ENCODE measurements at regions not wholly inside any gene's neighbourhood (a gene's known extent, or its start where the extent isn't known, plus 50 kb on each side); places are given as distances from the start of the nearest gene placed in this dataset.

- intact Hi-C loops (cut with DNase I) = no loop called here
- 86 to 92% methylated on average over 2 of the region's 2 CpGs for WGBS, 2 donors
- no peak for TF ChIP-seq POLR2A (IDR thresholded peaks at IDR 0.05)
- TF ChIP-seq, protein P1, sequence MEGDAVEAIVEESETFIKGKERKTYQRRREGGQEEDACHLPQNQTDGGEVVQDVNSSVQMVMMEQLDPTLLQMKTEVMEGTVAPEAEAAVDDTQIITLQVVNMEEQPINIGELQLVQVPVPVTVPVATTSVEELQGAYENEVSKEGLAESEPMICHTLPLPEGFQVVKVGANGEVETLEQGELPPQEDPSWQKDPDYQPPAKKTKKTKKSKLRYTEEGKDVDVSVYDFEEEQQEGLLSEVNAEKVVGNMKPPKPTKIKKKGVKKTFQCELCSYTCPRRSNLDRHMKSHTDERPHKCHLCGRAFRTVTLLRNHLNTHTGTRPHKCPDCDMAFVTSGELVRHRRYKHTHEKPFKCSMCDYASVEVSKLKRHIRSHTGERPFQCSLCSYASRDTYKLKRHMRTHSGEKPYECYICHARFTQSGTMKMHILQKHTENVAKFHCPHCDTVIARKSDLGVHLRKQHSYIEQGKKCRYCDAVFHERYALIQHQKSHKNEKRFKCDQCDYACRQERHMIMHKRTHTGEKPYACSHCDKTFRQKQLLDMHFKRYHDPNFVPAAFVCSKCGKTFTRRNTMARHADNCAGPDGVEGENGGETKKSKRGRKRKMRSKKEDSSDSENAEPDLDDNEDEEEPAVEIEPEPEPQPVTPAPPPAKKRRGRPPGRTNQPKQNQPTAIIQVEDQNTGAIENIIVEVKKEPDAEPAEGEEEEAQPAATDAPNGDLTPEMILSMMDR (IDR thresholded peaks at IDR 0.05) = no peak
- TF ChIP-seq POLR2AphosphoS5 (IDR thresholded peaks at IDR 0.05) = no peak
- no peak for TF ChIP-seq EP300 (IDR thresholded peaks at IDR 0.05)
- Histone ChIP-seq H3K4me3 (no peak overlapping the region), H3K36me3 (no peaks in the 10 kb centered on the region), H3K9me3 (no peaks in the 10 kb centered on the region), H3K27ac (no peak overlapping the region), H3K27me3 (no peaks in the 10 kb centered on the region), H3K4me1 (no peaks in the 10 kb centered on the region)
- no peak for DNase-seq
These were observed 217.8 kb upstream of the NDST4 start for GRCh38 chr4:115331241-115331640.

- no peak overlapping the region for H3K4me3 ChIP-seq
- DNase-seq = no peak
- no peak overlapping the region for H3K27ac ChIP-seq
- H3K36me3 ChIP-seq = no peaks in the 10 kb centered on the region
- intact Hi-C loops (cut with DNase I) = no loop called here
- WGBS, 2 donors = 40 to 75% methylated on average over 2 of the region's 2 CpGs
- H3K27me3 ChIP-seq = no peaks in the 10 kb centered on the region
- no peak for TF ChIP-seq EP300 (IDR thresholded peaks at IDR 0.05)
- no peak for TF ChIP-seq POLR2AphosphoS5 (IDR thresholded peaks at IDR 0.05)
- TF ChIP-seq, protein P1 (IDR thresholded peaks at IDR 0.05) = no peak
- TF ChIP-seq POLR2A (IDR thresholded peaks at IDR 0.05) = no peak
- no peaks in the 10 kb centered on the region for H3K4me1 ChIP-seq
- H3K9me3 ChIP-seq = no peaks in the 10 kb centered on the region
These were observed 212.4 kb upstream of the NDST4 start for GRCh38 chr4:115325836-115326235.

DNA sequence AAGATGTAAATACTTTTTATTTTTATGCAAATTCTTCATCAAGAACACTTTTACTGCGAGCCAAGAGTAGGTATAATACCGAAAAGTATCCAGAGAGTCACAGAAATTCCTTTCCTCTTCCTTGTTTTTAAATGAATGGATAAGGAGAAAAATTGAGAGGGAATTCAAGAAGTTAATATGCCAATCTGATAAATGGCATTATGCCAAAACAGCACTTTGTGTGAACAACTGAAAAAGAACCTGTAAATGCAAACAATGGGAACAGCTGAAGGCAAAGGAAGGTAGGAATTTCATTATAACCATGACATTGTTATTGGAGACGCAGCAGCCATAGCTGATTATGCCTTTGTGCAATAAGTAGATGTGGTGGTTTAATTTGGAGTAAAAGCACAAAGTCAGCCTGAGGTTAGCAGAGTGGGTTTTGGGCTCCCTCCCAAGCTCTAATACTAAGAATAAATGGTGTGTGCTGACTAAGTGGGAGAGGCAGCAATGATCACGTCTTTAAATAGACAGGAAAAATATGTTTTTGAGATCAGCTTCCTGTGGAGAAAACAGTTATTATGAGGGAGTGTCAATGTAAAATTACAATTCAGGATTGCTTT lies 209.8 kb upstream of the NDST4 start:
- H3K9me3 ChIP-seq = no peaks in the 10 kb centered on the region
- no peak overlapping the region for H3K4me3 ChIP-seq
- no peaks in the 10 kb centered on the region for H3K36me3 ChIP-seq
- H3K27me3 ChIP-seq = no peaks in the 10 kb centered on the region
- H3K27ac ChIP-seq = no peak overlapping the region
- H3K4me1 ChIP-seq = no peaks in the 10 kb centered on the region
- WGBS, 2 donors = 60 to 77% methylated on average over 4 of the region's 4 CpGs
- TF ChIP-seq, protein P1 (IDR thresholded peaks at IDR 0.05) = no peak
- TF ChIP-seq EP300 (IDR thresholded peaks at IDR 0.05) = no peak
- no peak for TF ChIP-seq POLR2AphosphoS5 (IDR thresholded peaks at IDR 0.05)
- TF ChIP-seq POLR2A (IDR thresholded peaks at IDR 0.05) = no peak
- intact Hi-C loops (cut with DNase I) = no loop called here
- no peak for DNase-seq

DNA sequence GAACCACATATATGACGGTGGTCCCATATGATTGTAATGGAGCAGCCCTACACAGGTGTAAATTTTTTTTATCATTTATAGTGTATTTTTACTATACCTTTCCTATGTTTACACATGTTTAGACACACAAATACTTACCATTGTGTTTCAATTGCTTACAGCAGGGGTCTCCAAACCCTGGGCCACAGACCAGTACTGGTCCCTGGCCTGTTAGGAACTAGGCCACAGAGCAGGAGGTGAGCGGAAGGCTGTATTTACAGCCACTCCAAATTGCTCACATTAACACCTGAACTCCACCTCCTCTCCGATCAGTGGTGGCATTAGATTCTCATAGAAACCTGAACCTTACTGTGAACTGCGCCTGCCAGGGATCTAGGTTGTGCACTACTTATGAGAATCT lies 201.8 kb upstream of the NDST4 start:
- no peak for TF ChIP-seq POLR2AphosphoS5 (IDR thresholded peaks at IDR 0.05)
- no peak for TF ChIP-seq POLR2A (IDR thresholded peaks at IDR 0.05)
- no peak for TF ChIP-seq EP300 (IDR thresholded peaks at IDR 0.05)
- TF ChIP-seq, protein P1 (IDR thresholded peaks at IDR 0.05) = no peak
- Histone ChIP-seq H3K4me1 (no peaks in the 10 kb centered on the region), H3K27me3 (no peaks in the 10 kb centered on the region), H3K9me3 (no peaks in the 10 kb centered on the region), H3K4me3 (no peak overlapping the region), H3K27ac (no peak overlapping the region), H3K36me3 (no peaks in the 10 kb centered on the region)
- intact Hi-C loops (cut with DNase I) = no loop called here
- 90 to 92% methylated on average over 4 of the region's 4 CpGs for WGBS, 2 donors
- DNase-seq = no peak

GRCh38 chr4:115310641-115311040 lies 197.2 kb upstream of the NDST4 start:
- no peaks in the 10 kb centered on the region for H3K9me3 ChIP-seq
- intact Hi-C loops (cut with DNase I) = no loop called here
- H3K4me3 ChIP-seq = no peak overlapping the region
- no peaks in the 10 kb centered on the region for H3K36me3 ChIP-seq
- no peaks in the 10 kb centered on the region for H3K4me1 ChIP-seq
- no peak for DNase-seq
- H3K27me3 ChIP-seq = no peaks in the 10 kb centered on the region
- TF ChIP-seq POLR2AphosphoS5 (IDR thresholded peaks at IDR 0.05) = no peak
- TF ChIP-seq EP300 (IDR thresholded peaks at IDR 0.05) = no peak
- TF ChIP-seq, protein P1 (IDR thresholded peaks at IDR 0.05) = no peak
- no peak for TF ChIP-seq POLR2A (IDR thresholded peaks at IDR 0.05)
- WGBS, 2 donors = 77% methylated on average over 2 of the region's 2 CpGs
- no peak overlapping the region for H3K27ac ChIP-seq

All from sigmoid colon (tissue), 6 donors.